ENCODE measurements at regions not wholly inside any gene's neighbourhood (a gene's known extent, or its start where the extent isn't known, plus 50 kb on each side); places are given as distances from the start of the nearest gene placed in this dataset.

- no peak for DNase-seq (ENCODE audit: low spot score)
Observed at GRCh38 chr13:112194167-112194530, 127.2 kb downstream of the SOX1 start.

DNA sequence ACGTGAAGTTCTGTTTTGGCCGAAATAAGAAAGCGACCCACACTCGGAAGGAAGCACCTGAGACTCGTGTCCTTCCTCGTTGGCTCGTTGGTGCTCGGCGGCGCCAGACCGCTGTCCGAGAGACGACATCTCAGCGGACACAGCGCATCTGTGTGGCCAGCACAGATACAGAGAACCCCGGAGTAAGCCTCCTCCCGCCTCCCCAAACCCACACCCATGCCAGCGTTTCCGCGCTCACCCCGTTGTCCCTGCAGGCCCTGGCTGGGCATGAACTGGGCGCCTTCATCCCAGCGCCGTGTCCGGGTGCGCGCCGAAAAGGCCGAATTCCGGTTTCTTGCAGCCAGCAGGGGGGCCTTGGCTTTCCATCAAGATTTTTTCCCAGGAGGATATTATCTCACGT is 127.6 kb downstream of the SOX1 start:
- no peak for DNase-seq (ENCODE audit: low spot score)

DNA sequence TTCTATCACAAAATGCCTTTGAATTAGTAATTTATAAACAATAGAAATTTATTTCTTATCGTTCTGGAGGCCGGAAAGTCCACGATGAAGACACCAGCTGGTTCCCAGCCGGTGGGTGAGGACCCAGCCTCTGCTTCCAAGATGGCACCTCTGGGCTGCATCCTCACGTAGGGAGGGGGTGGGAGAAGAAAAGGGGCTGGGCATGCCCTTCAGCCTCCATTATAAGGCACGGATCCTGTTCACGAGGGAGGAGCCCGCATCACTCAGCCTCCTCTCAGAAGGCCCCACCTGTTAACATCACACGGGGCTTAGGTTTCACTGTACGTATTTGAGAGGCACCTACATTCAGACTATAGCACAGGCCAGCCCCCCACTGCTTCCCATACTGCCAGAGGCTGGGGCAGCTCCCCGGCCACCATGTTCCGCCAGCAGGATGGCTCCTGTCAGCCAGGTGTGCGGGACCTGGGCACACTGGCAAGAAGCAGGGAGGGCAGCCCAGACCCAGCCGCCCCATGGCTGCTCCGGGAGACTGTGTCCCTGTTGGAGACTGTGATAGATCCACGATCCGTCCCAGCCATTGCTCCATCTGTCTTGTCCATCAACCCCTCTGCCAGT is 131.6 kb downstream of the SOX1 start:
- no peak for DNase-seq (ENCODE audit: low spot score)

- DNase-seq (ENCODE audit: low spot score) = no peak
Observed at GRCh38 chr13:112200200-112200599, 133.3 kb downstream of the SOX1 start.

- no peak for DNase-seq (ENCODE audit: low spot score)
Observed at GRCh38 chr13:112202266-112202665, 135.3 kb downstream of the SOX1 start.

DNA sequence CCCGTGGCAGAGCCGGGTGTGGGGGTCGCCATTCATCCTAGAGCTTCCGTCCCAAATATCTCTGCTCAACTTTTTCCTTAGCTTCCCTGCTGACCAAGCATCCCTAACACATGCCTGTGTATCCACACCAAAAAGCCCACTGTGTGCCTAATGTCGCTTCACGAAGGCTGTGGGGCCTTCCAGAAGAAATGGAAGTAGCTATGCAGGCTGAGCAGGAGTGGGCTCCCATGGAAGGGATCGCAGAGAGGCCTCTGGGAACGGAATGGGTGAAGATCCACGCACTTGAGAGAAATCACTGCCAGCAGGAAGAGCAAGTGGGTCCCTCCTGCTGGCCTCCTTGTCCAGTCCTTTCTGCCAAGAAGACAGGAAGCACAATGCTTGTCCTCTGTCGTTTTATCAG is 136.0 kb downstream of the SOX1 start:
- no peak for DNase-seq (ENCODE audit: low spot score)

DNA sequence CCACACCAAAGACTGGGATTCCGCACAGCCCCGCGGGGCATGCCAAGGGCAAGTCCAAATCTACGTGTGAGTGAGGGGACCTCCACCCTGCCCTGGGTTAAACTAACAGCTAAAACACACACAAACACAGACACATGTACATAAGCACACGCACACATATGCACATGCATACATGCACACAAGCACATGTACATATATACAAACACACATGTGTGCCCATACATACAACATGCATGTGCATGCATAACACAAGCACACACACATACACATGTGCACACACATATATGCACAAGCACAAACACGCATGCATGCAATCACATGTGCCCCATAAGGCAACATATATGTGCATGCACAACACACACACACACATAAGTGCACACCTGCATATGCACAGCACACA is 136.7 kb downstream of the SOX1 start:
- no peak for DNase-seq (ENCODE audit: low spot score)

- DNase-seq (ENCODE audit: low spot score) = no peak
Observed at GRCh38 chr13:112204346-112205327, 137.7 kb downstream of the SOX1 start.

- DNase-seq (ENCODE audit: low spot score) = no peak
Observed at GRCh38 chr13:112205990-112206389, 139.0 kb downstream of the SOX1 start.

GRCh38 chr13:112207129-112207528 is 140.2 kb downstream of the SOX1 start:
- no peak for DNase-seq (ENCODE audit: low spot score)

DNA sequence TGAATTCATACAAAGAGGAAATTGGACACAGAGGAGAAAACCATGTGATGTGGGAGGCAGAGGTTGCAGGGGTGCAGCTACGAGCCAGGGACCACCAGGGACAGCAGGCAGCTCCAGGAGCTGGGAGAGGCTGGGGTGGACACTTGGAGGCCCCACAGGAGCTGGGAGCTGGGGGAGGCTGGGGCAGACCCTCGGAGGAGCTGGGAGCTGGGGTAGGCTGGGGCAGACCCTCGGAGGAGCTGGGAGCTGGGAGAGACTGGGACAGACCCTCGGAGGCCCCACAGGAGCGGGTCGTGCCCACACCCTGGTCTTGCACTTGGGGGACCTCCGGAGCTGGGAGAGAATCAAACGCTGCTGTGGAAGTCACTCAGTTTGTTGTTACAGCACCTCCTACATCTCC is 141.7 kb downstream of the SOX1 start:
- no peak for DNase-seq (ENCODE audit: low spot score)

DNA sequence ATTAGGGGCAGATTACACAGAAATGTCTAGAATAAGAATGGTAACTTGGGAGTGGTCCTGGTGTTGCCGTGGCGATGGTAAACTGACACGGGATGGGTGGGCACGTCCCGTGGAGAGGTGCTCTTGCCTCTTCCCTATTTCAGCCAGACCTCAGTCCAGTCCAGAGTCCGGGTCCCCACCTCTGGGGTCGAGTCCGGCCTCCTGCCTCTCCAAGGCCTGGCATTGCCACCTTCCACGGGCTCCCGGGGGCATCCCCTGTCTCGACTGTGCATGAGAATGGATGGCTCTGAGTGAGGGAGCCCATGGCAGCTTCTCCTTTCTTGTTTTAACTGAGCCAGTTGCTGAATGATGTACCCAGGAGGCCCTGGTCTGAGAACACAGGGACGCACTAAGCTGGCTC is 142.3 kb downstream of the SOX1 start:
- no peak for DNase-seq (ENCODE audit: low spot score)

DNA sequence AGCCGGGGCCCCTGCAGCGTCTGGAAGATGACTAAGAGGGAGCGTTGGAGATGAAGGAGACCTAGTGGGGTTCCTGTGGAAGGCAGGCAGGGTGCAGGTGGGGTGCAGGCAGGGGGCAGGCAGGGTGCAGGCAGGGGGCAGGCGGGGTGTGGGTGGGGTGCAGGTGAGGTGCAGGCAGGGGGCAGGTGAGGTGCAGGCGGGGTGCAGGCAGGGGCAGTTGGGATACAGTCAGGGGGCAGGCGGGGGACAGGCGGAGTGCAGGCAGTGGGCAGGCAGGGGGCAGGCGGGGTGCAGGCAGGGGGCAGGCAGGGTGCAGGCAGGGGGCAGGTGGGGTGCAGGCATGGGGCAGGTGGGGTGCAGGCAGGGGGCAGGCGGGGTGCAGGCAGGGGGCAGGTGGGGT is 142.8 kb downstream of the SOX1 start:
- DNase-seq (ENCODE audit: low spot score) = no peak

DNA sequence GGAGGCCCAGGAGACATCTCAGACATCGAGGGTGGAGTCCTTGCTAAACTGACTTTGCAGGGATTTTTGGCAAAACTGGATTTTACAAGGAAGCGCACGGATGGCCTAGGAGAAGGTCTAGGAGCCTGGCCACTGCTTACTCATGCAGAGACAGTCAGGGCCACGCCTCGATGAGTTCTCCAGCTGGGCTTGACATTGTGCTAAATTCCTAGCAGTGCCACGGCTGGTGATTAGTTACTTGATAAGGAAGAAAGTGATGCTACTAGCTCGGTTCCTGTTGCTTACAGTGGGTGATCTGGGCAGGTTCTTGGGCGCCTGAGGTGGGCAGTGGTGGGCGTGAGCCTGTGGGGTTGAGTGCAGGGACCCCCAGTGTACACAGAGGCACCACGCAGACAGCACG is 143.4 kb downstream of the SOX1 start:
- no peak for DNase-seq (ENCODE audit: low spot score)

DNA sequence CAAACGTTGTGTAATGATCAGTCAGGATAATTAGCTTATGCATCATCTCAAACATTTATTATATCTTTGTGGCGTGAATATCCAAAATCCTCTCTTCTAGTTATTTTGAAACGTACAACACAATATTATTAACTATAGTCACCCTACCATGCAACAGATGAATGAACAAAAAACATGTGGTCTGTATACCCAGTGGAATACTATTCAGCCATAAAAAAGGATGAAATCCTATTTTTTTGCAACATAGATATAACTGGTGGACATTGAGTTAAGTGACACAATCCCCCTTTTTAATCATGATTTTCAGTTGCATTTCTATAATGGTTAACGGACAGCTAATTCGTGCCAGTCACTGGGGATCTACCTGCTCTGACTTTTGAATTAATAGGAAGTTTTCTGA is 145.6 kb downstream of the SOX1 start:
- DNase-seq (ENCODE audit: low spot score) = no peak

GRCh38 chr13:112213467-112214255 is 146.7 kb downstream of the SOX1 start:
- no peak for DNase-seq (ENCODE audit: low spot score)

DNA sequence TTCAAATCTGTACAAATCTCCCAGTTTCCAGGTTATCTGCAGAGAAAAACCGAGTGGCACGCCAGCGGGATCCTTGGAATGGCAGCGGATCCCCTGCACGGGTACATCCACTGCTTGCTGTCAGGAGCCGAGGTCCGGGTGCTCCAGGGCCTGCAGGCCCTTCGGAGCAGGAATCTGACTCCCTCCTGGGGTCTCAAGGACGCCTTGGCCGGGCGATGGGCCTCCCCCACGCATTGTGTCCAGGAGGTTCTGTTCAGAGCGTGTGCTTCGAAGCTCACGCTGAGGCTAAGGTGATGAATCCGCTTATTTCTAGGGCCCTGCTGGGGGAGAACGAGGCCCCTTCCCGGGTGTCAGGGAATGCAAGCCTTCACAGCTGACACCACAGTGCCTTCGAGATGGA is 148.9 kb downstream of the SOX1 start:
- no peak for DNase-seq (ENCODE audit: low spot score)

- DNase-seq (ENCODE audit: low spot score) = no peak
Observed at GRCh38 chr13:112217431-112217830, 150.5 kb downstream of the SOX1 start.

GRCh38 chr13:112218416-112218815 is 151.5 kb downstream of the SOX1 start:
- no peak for DNase-seq (ENCODE audit: low spot score)

DNA sequence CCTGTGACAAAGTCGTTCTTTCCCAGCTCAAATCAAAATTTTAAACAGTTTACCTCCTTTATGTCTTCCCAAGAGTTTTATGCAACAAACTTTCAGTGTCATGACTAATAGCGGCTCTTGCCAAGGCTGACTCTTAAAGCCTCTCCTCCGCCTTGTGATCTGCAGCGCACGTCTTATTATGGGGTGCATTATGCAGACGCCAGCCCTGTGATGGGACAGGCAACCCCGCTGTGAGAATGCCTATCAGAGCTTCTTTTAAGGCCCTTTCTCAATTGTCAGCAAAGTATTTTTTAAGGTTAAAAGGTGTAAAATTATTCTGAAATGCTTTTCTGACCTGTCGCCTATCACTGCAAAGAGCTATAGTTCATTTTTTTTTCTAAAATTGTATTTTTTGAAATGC is 152.8 kb downstream of the SOX1 start:
- no peak for DNase-seq (ENCODE audit: low spot score)

DNA sequence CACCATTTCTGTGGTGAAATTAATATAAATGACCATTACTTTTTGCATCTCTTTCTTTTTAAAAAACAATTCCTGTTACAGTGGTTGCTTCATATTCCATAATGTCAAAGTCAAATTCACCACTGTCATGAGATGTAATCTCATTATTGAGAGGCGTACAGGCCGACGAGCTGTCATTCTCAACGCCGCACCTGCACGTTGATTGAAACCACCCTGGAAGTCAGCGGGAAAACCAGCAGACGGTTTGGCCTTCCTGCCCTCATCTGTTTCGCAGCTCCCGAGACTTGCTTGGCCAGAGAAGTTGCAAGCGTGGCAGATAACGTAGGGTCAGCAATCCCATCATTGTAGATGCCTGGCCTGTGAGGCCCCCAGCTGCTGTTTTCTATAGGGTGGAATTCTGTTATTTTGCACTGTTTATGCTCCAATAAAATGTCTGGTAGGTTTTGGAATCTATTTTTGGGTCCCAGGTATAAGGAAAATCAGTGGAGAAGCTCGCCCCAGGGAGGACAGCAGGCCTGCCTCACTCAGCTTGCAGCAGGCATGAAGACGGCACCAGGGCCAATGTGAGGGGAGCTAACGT is 153.4 kb downstream of the SOX1 start:
- DNase-seq (ENCODE audit: low spot score) = no peak

DNA sequence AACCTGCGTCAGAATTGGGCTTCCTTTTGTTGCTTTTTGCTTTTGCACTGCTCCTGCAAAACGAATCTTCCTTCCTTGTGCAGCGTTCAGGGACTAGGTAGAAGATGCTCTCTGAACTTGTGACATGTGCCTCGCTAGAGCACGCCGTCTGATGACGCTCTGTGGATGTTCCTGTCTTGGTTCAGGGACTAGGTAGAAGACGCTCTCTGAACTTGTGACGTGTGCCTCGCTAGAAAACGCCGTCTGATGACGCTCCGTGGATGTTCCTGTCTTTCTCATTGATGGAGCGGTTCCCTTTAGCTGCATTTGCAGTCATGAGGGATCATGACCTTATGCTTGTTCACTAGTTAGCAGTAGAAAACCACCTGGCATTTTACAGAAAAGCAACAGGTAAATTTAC is 154.0 kb downstream of the SOX1 start:
- no peak for DNase-seq (ENCODE audit: low spot score)
